Dedifferentiated amniotic fluid mesenchymal stem cell (primary cell): ENCODE measurements at regions not wholly inside any gene's neighbourhood (a gene's known extent, or its start where the extent isn't known, plus 50 kb on each side); places are given as distances from the start of the nearest gene placed in this dataset.

ENCODE experiments used
- DNase-seq: peaks from one replicate; pipeline ENCODE4 v3.0.0-alpha.2; 2016; ENCODE audit errors: extremely low spot score

- DNase-seq, result no peak
Observed at GRCh38 chr22:27635852-27636251, 165.7 kb downstream of the MN1 start.

- DNase-seq, result no peak
Observed at GRCh38 chr22:27636716-27637508, 164.6 kb downstream of the MN1 start.

- DNase-seq, result no peak
Observed at GRCh38 chr22:27637604-27638003, 164.0 kb downstream of the MN1 start.

- DNase-seq, result no peak
Observed at GRCh38 chr22:27638329-27639233, 163.0 kb downstream of the MN1 start.

- DNase-seq, result no peak
Observed at GRCh38 chr22:27639248-27640086, 162.1 kb downstream of the MN1 start.

GRCh38 chr22:27641049-27641795 lies 160.3 kb downstream of the MN1 start:
- no peak for DNase-seq

- no peak for DNase-seq
Observed at GRCh38 chr22:27642104-27642800, 159.3 kb downstream of the MN1 start.

GRCh38 chr22:27643907-27644306 lies 157.6 kb downstream of the MN1 start:
- no peak for DNase-seq

- DNase-seq, result no peak
Observed at GRCh38 chr22:27644566-27644965, 157.0 kb downstream of the MN1 start.

GRCh38 chr22:27647540-27647939 lies 154.0 kb downstream of the MN1 start:
- DNase-seq, result no peak

GRCh38 chr22:27648074-27648473 lies 153.5 kb downstream of the MN1 start:
- DNase-seq, result no peak

- no peak for DNase-seq
Observed at GRCh38 chr22:27648853-27649252, 152.7 kb downstream of the MN1 start.

GRCh38 chr22:27650572-27650971 lies 151.0 kb downstream of the MN1 start:
- DNase-seq, result no peak

- DNase-seq, result no peak
Observed at GRCh38 chr22:27650985-27651384, 150.6 kb downstream of the MN1 start.

- no peak for DNase-seq
Observed at GRCh38 chr22:27651486-27651885, 150.1 kb downstream of the MN1 start.

- no peak for DNase-seq
Observed at GRCh38 chr22:27654546-27655445, 146.8 kb downstream of the MN1 start.

- no peak for DNase-seq
Observed at GRCh38 chr22:27655582-27656185, 145.9 kb downstream of the MN1 start.

GRCh38 chr22:27656970-27657369 lies 144.6 kb downstream of the MN1 start:
- no peak for DNase-seq

GRCh38 chr22:27660306-27660705 lies 141.2 kb downstream of the MN1 start:
- DNase-seq, result no peak
